ENCODE measurements at regions not wholly inside any gene's neighbourhood (a gene's known extent, or its start where the extent isn't known, plus 50 kb on each side); places are given as distances from the start of the nearest gene placed in this dataset.
"Not testable (repeated sequence)": the region's sequence is repeated elsewhere in the genome, so short reads cannot be mapped to it uniquely, and the experiment has no call there.

DNA sequence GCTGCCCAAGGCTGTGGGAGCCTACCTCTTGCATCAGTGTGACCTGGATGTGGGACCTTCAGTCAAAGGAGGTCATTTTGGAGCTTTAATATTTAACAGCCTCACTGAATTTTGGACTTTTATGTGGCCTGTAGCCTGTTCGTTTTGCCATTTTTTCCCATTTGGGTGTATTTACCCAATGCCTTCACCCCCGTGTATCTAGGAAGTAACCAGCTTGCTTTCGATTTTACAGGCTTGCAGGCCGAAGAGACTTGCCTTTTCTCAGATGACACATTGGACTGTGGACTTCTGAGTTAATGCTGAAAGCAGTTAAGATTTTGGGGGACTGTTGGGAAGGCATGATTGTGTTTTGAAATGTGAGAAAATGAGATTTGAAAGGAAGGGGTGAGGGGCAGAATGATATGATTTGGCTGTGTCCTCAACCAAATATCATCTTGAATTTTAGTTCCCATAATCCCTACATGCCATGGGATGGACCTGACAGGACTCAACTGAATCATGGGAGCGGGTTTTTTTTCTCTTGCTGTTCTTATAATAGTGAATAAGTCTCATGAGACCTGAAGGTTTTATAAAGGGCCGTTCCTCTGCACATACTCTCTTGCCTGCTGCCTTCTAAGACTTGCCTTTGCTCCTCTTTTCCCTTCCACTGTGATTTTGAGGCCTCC lies 324.6 kb downstream of the UBE2NL start:
- not testable (repeated sequence) for TF ChIP-seq CTCF (IDR thresholded peaks at IDR 0.05; ENCODE audit: insufficient read depth, low read length, poor library complexity, severe bottlenecking); EZH2phosphoT487 (conservative IDR thresholded peaks at IDR 0.05; ENCODE audit: low read length)

Data from SU-DHL-6 (cell line).